ENCODE measurements at regions not wholly inside any gene's neighbourhood (a gene's known extent, or its start where the extent isn't known, plus 50 kb on each side); places are given as distances from the start of the nearest gene placed in this dataset.

DNA sequence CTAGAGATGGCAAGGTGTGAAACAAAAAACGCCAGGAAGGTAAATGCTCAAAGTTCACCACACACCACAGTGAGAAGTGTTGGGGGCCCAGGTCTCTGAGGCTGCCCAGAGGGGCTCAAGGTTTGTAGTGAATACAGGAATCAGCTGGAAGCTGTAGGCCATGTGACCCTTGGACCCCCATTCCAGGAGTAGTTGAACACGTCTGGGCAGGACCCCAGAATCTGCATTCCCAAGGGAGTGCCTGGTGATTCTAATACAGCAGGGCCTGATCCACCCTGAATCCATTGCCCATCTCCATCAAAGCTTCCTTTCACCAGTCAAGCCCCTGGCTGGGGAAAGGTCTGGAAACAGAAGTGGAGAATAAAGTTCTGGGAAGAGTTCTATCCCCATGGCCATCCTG, 70.8 kb upstream of the B3GAT1 start:
- TF ChIP-seq CTCF (IDR thresholded peaks at IDR 0.05): no peak
- TF ChIP-seq POLR2AphosphoS5 (IDR thresholded peaks at IDR 0.05): no peak
- TF ChIP-seq POLR2A (IDR thresholded peaks at IDR 0.05): no peak
- TF ChIP-seq EP300 (IDR thresholded peaks at IDR 0.05): no peak

Data from sigmoid colon (tissue), 4 donors.